HuH-7 (cell line): ENCODE measurements at regions not wholly inside any gene's neighbourhood (a gene's known extent, or its start where the extent isn't known, plus 50 kb on each side); places are given as distances from the start of the nearest gene placed in this dataset.
"Not testable (repeated sequence)": the region's sequence is repeated elsewhere in the genome, so short reads cannot be mapped to it uniquely, and the experiment has no call there.

Experiments
- DNase-seq: peaks from one replicate; pipeline ENCODE4 v3.0.0; 2011; ENCODE audit warnings: low spot score

GRCh38 chr2:39996653-39997080 is 217.6 kb upstream of the THUMPD2 start:
- DNase-seq = no peak

- DNase-seq = no peak
Observed at GRCh38 chr2:39995005-39995737, 216.1 kb upstream of the THUMPD2 start.

GRCh38 chr2:39994151-39994550 is 215.1 kb upstream of the THUMPD2 start:
- no peak for DNase-seq

GRCh38 chr2:39991298-39991697 is 212.2 kb upstream of the THUMPD2 start:
- no peak for DNase-seq

- no peak for DNase-seq
Observed at GRCh38 chr2:39990335-39990900, 211.4 kb upstream of the THUMPD2 start.

- no peak for DNase-seq
Observed at GRCh38 chr2:39989888-39990287, 210.8 kb upstream of the THUMPD2 start.

DNA sequence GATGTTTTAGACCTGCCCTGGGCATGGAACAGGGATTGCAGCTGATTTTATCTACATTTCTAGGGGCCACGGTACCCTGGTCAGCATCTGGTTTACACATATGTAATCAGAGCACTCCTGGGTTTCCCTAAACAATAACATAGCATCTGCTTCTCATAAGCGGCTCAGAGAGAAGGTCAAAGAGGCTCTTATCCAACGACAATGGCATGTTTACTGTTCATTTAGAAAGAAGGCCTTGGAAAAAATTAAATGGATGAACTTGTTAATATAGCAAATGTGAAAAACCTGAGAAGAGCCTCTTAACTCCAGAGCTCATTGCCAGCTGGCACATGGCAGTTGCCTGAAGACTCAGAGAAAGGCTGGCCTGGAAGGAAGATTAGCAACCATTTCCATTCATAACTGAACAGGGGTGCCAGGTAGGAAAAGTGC is 202.8 kb upstream of the THUMPD2 start:
- no peak for DNase-seq

- DNase-seq = no peak
Observed at GRCh38 chr2:39975476-39976020, 196.5 kb upstream of the THUMPD2 start.

GRCh38 chr2:39968037-39968436 is 189.0 kb upstream of the THUMPD2 start:
- no peak for DNase-seq

- DNase-seq = not testable (repeated sequence)
Observed at GRCh38 chr2:39960681-39961080, 181.6 kb upstream of the THUMPD2 start.

DNA sequence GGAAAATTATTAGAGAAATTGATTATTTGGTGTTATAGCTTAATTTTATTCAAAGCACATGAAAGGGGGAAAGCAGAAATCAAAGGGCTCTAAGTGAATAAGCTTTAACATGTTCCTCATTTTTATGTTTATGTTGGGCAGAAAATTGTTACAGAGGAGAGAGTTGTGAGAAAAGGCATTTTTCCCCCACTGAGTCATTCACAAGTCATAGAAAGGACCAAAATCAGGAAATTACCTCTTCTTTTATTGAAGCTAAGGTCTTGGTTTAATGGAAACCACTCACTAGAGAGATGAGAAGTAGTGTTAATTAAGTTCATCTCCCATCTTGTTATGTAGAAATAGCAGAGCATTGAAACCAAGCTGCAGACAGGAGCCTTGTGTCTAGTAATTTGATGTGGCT is 175.3 kb upstream of the THUMPD2 start:
- no peak for DNase-seq

DNA sequence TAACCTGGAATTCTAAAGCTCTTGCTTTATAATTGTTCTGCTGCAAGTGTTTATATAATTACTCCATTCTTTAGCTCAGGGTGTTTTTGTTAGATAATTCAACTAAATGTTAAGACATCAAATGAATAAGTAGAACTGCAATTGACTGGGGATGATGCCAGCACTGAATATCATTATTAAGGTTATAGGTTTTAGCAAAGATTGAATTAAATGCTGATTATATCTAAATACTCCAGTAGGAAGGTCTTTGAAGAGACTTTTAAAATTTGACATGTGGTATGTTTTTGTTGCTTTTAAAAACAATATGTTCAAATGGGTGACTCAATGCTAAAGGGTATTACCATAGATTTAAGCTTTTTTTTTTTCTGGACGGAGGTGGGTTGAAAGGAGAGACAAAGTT is 170.1 kb upstream of the THUMPD2 start:
- no peak for DNase-seq

DNA sequence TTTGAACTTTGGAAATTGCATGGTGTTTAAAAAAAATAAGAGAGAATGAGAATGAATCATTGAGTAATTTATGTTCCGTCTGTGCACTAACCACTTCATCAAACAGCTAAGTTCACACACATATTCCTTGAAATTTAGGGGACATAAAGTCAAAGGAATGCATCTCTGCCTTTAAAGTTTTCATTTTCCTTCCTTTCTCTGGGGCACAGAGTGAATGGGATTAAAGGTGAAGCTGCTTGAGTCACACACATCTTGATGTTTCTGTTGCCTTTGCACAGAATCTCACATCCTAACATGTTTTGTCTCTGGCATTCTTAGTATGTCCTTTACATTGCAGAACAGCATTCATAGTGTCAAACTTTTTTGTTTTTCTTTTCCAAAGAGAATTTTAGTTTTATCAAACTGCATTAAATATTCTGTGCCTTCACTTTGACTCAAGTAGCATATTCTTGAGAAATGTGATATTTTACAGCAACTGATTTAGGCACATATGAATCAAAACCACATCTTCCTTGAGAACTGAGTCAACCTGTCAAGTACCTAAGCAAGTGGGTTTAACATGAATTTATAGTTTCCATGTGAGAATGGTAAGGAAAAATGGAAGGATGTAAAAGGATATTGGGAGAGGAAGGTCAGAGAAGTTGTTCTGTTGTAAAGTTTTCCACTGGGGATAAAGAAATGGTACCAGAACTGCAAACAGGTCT is 169.1 kb upstream of the THUMPD2 start:
- DNase-seq = no peak

GRCh38 chr2:39947294-39948015 is 168.4 kb upstream of the THUMPD2 start:
- DNase-seq = no peak

DNA sequence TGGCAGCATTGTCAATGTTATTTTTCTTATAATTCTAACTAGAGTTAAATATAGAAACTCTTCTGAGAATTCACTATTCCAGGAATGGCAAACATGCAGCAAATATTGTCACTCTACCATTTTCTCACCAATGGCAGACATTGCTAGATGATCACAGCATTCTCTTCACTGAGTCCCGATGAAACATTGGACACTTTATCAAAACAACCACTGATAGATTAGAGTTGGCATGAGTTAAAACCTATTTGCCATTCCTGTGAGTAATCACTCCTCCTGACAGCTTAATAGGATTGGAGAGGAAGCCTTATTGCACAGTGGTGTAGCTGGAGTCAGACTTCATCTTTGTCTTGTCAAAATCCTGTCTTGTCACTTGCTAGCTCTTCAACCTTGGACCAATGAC is 163.9 kb upstream of the THUMPD2 start:
- no peak for DNase-seq

- no peak for DNase-seq
Observed at GRCh38 chr2:39938035-39938835, 159.2 kb upstream of the THUMPD2 start.

DNA sequence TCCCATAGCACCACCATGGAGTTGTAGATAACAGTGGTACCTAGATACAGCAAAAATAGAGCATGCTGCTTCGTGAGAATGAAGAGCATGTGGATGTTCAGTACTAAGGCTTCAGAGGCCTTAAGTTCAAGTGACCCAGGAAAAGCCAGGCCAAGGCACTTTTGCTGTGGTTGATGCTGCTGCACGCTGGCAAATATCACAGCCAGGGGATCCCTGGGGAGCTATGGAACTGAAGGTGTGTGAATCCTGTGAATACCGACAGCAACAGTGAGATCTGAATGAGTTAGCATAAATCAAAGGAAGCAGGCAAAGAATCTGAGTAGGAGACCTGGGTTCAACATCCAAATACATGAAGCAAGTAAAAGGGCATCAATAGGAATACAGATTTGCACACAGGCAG is 158.6 kb upstream of the THUMPD2 start:
- no peak for DNase-seq

DNA sequence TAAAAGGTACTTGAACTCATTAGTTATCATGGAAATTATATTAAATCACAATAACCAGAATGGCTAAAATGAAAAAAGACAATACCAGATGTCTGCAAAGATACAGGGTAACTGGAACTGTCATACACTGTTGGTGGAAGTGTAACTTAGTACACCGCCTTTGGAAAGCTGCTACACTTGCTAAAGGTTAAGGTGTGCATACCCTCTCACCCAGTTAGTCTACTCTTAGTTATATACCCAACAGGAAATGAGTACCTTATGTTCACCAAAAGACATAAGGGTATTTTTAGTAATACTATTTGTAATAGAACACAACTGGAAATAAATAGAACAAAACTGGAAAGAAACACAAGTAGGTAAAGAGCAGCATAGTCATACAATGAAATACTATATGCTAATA is 155.8 kb upstream of the THUMPD2 start:
- DNase-seq = no peak

- no peak for DNase-seq
Observed at GRCh38 chr2:39933196-39933595, 154.1 kb upstream of the THUMPD2 start.

DNA sequence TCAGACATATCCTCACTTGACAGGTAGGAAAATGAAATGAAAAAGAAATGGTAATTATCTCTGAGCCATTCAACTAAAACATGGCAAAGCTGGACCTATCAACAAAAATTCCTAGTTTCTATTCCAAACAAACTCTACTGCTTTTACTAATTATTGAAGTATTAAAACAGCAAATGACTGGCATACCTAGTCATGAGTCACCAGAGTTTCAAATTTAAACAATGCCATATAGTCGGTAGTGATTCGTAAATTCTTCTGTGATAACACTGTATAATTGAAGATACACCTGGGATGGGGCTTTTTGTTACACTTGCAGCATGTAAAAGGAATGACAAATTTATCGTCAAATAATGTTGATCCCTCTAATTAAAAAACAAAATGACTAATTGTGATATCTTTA is 153.1 kb upstream of the THUMPD2 start:
- no peak for DNase-seq

DNA sequence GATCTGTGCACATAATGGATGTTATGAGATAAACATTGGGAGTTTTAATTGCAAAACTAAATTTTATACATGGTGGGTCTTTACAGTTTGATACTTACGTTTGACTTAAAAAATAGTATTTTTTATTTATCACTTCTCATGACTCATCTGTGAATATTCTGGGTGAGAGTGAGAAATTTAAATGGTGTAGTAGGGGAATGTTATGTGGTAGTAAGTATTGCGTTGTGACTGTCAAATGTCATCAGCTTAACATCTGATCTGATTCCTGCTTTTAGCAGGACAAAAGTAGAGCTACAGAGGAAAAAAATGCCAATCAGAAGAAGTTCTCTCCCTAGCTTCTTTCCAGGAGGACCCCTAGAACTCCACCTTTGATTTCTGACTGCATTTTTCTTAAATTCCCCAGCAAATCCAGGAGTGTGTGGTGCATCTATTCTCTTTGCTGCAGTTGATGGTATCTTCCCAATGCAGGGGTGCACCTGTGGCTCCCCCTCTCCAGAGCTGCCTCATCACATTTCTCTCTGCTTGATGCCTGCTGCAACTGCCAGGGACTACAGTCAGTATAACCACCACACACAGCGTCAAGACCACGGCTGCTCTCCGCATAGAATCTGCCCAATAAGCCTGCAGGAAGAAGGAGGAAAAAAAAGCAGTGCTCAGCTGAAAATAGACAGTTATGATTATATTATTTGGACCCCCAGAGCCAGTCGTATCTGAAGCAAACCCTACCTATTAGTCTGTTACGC is 151.3 kb upstream of the THUMPD2 start:
- no peak for DNase-seq
